HepG2 (cell line): ENCODE measurements at regions not wholly inside any gene's neighbourhood (a gene's known extent, or its start where the extent isn't known, plus 50 kb on each side); places are given as distances from the start of the nearest gene placed in this dataset.

ENCODE experiments used
- HMG20B ChIP-seq: conservative IDR thresholded peaks from 2 replicates; pipeline ENCODE4 v1.6.1; 2016; ENCODE audit warnings: missing genetic modification reagents, missing compliant biosample characterization
- NFIC ChIP-seq: IDR thresholded peaks from 2 replicates; pipeline ENCODE4 v1.6.1; 2012; ENCODE audit warnings: mild to moderate bottlenecking, low read length, inconsistent platforms
- NFYB ChIP-seq: sonication (generic); formaldehyde crosslinking; IDR thresholded peaks from 2 replicates; pipeline ENCODE4 v1.4.0; 2020; ENCODE audit warnings: missing genetic modification reagents
- TF ChIP-seq, protein P1 (sequence below): IDR thresholded peaks from 2 replicates; pipeline ENCODE4 v1.6.1; 2016
- TF ChIP-seq, protein P2 (sequence below): sonication (generic); formaldehyde crosslinking; IDR thresholded peaks from 2 replicates; pipeline ENCODE4 v1.4.0; 2020; ENCODE audit warnings: missing genetic modification reagents, low read depth, mild to moderate bottlenecking, borderline replicate concordance
- TF ChIP-seq, protein P3 (sequence below): sonication (generic); formaldehyde crosslinking; conservative IDR thresholded peaks from 2 replicates; pipeline ENCODE4 v1.4.0; 2020; ENCODE audit warnings: missing genetic modification reagents
- TF ChIP-seq, protein P4 (sequence below): fragments of 450-650 bp; IDR thresholded peaks from 2 replicates; pipeline ENCODE4 v1.6.1; 2016

DNA sequence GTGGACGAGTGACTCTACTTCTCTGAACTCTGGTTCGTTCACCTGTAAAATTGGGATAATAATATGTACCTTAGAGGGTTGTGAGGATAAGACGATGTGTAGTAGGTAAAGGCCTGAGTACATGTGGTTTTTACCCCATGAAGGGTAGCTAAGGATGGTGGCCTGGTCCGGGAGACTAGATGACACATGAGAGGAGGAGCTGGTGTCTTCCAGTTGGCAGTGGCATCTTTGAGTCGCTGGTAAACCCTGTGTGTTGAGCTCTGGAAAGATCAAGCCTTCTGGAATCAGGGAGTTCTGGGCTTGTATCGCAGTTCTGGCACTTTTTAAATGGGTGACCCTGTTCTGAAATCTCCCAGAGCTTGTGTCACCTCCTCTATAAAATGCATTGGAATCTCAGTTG, 166.4 kb upstream of the ZNF618 start:
- TF ChIP-seq, protein P1, sequence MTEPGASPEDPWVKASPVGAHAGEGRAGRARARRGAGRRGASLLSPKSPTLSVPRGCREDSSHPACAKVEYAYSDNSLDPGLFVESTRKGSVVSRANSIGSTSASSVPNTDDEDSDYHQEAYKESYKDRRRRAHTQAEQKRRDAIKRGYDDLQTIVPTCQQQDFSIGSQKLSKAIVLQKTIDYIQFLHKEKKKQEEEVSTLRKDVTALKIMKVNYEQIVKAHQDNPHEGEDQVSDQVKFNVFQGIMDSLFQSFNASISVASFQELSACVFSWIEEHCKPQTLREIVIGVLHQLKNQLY (CRISPR knock-in tag), result no peak
- TF ChIP-seq, protein P2, sequence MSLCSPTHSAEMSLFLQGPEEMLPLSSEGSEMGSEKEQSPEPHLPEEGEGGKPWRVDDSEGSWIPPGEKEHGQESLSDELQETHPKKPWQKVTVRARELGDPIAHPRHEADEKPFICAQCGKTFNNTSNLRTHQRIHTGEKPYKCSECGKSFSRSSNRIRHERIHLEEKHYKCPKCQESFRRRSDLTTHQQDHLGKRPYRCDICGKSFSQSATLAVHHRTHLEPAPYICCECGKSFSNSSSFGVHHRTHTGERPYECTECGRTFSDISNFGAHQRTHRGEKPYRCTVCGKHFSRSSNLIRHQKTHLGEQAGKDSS (CRISPR knock-in tag), result no peak
- no peak for TF ChIP-seq NFIC
- TF ChIP-seq, protein P3, sequence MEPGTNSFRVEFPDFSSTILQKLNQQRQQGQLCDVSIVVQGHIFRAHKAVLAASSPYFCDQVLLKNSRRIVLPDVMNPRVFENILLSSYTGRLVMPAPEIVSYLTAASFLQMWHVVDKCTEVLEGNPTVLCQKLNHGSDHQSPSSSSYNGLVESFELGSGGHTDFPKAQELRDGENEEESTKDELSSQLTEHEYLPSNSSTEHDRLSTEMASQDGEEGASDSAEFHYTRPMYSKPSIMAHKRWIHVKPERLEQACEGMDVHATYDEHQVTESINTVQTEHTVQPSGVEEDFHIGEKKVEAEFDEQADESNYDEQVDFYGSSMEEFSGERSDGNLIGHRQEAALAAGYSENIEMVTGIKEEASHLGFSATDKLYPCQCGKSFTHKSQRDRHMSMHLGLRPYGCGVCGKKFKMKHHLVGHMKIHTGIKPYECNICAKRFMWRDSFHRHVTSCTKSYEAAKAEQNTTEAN, result no peak
- no peak for TF ChIP-seq HMG20B (CRISPR knock-in tag)
- TF ChIP-seq, protein P4, sequence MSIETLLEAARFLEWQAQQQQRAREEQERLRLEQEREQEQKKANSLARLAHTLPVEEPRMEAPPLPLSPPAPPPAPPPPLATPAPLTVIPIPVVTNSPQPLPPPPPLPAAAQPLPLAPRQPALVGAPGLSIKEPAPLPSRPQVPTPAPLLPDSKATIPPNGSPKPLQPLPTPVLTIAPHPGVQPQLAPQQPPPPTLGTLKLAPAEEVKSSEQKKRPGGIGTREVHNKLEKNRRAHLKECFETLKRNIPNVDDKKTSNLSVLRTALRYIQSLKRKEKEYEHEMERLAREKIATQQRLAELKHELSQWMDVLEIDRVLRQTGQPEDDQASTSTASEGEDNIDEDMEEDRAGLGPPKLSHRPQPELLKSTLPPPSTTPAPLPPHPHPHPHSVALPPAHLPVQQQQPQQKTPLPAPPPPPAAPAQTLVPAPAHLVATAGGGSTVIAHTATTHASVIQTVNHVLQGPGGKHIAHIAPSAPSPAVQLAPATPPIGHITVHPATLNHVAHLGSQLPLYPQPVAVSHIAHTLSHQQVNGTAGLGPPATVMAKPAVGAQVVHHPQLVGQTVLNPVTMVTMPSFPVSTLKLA, result no peak
- no peak for TF ChIP-seq NFYB
